GM18951 (cell line): ENCODE measurements at regions not wholly inside any gene's neighbourhood (a gene's known extent, or its start where the extent isn't known, plus 50 kb on each side); places are given as distances from the start of the nearest gene placed in this dataset.
"Not testable (repeated sequence)": the region's sequence is repeated elsewhere in the genome, so short reads cannot be mapped to it uniquely, and the experiment has no call there.

ENCODE experiments used
- POLR2A ChIP-seq: IDR thresholded peaks from 4 replicates; pipeline ENCODE4 v1.6.1; 2011; ENCODE audit warnings: mild to moderate bottlenecking; ENCODE audit not compliant: insufficient read length, insufficient read depth; ENCODE audit errors: extremely low read depth
- in situ Hi-C: fragments of 300-500 bp; cut with MboI; formaldehyde crosslinking; loops from one replicate; pipeline ENCODE4 v1.12.0; 2022; ENCODE audit warnings: low sequenced_read_pairs, mixed read lengths, inconsistent platforms; ENCODE audit not compliant: unreplicated experiment

DNA sequence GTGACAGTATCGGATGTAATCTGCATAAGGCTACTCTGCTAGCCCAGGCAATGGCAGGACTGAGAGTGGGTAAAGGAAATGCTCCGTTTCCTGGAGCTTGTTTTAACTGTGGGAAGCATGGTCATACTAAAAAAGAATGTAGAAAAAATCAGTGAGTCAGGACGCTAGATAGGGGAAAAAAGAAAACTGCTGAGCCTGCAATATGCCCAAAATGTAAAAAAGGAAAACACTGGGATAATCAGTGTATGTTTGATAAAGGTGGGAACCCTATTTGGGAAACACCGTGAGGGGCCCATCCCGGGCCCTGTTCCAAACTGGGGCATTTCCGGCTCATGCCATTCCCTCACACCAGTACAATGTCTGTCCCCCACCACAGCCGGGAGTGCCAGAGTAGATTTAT is 775.8 kb downstream of the ZPLD1 start:
- TF ChIP-seq POLR2A: no peak
- in situ Hi-C loops: no loop called here

DNA sequence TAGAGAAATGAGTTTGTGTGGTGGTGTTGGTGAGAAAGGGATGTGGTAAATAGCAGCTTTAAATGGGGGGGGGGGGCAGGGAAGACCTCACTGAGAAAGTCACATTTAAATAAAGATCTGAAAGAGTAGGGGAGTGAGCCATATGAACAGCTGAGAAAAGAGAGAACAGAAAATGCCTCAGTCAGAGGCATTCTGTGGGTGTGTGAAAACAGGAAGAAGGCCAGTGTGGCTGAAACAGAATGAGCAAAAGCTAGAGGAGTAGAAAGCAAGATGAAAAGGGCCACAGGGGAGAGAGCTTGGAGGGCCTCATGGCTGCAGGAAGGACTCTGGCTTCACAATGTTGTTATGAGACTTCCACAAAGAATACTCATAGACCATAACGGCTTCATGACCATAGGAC is 783.3 kb downstream of the ZPLD1 start:
- TF ChIP-seq POLR2A: no peak
- in situ Hi-C loops: no loop called here

DNA sequence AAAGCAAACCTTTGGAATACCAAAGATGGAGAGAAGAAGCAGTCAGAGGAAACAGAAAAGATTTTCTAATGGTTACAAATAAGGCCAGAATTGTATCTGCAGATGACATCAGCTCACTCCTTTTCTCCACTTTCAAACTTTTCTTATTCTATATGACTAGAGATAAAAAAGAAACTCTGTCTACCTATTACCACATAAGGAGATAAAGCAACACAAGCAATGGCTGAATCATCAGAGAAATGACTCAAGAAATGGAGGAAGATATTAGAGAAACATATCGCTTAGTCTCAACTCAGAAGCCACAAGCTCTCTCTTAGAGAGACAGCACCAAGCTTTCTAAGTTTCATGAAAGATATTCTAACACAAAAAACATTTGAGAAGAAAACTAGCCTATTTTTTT is 784.0 kb downstream of the ZPLD1 start:
- TF ChIP-seq POLR2A: no peak
- in situ Hi-C loops: no loop called here

DNA sequence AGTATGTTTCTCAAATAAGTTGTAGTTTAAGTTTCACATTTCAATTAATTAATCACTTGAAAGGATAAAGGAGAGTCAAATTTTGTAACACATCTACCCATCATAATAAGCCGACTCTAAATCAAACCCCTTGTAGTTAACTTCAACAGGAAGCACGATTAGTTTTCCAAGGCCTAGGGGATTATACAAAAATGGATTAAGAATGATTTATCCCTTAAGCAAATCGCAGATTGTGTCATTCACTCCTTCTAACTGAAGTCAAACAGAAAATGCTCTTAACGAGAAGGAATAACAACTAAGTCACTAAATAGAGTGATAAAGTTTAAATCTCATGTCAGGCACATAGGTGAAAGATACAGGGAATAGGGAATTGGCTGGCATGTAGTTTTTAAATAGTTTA is 792.8 kb downstream of the ZPLD1 start:
- in situ Hi-C loops: no loop called here
- TF ChIP-seq POLR2A: no peak

DNA sequence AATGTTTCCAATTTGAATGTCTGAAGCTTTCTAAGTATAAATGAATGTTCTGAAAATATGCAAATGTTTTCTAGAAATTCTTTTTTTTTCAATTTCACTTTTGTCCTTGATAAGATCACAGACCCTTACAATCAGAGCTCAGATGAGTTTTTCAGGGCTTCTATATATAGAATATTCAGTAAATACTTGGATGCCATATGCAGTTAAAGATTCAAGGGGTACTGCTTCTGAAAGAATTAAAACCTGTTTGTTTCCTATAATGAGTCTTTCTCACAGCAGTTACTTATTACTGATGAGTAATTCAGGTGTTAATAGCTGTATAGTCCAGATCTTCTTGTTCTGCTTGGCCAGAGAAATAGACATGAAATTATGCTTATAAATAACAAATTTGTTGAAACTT is 812.6 kb downstream of the ZPLD1 start:
- no peak for TF ChIP-seq POLR2A
- in situ Hi-C loops: no loop called here

DNA sequence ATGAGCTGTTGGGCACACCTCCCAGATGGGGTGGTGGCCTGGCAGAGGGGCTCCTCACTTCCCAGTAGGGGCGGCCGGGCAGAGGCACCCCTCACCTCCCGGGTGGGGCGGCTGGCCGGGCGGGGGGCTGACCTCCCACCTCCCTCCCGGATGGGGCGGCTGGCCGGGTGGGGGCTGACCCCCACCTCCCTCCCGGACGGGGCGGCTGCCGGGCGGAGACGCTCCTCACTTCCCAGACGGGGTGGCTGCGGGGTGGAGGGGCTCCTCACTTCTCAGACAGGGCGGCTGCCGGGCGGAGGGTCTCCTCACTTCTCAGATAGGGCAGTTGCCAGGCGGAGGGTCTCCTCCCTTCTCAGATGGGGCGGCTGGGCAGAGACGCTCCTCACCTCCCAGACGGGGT is 820.0 kb downstream of the ZPLD1 start:
- in situ Hi-C loops: not testable (repeated sequence)

DNA sequence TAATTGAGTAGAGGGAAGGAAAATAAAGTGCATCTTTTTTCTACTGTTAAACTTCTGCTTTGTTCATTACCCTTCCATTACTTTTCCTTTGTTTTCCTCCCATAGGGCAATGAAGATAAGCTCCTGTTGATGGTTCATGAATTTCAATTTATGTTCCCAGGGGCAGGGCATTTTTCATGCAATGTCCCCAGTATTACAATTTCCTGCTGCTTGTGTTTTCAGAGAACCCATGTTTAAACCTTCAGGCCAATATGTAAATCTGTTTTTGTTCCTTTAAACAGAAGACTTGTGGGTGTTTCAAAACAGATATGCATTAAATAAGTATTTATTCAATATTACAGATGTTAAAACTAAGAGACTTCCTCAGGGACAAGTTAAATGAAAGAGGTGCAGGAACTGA is 834.5 kb downstream of the ZPLD1 start:
- no peak for TF ChIP-seq POLR2A
- in situ Hi-C loops: no loop called here

DNA sequence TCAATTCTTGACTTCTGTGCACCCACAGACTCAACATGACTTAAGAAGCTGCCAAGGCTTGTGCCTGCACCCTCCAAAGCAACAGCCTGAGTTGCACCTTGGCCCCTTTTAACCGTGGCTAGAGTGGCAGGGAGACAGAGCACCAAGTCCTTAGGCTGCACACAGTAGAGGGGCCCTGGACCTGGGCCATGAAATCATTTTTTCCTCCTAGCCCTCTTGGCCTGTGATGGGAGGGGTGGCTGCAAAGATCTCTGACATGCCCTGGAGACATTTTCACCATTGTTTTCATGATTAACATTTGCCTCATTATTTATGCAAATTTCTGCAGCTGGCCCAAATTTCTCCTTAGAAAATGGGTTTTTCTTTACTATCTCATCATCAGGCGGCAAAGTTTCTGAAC is 836.8 kb downstream of the ZPLD1 start:
- no peak for TF ChIP-seq POLR2A
- in situ Hi-C loops: no loop called here

DNA sequence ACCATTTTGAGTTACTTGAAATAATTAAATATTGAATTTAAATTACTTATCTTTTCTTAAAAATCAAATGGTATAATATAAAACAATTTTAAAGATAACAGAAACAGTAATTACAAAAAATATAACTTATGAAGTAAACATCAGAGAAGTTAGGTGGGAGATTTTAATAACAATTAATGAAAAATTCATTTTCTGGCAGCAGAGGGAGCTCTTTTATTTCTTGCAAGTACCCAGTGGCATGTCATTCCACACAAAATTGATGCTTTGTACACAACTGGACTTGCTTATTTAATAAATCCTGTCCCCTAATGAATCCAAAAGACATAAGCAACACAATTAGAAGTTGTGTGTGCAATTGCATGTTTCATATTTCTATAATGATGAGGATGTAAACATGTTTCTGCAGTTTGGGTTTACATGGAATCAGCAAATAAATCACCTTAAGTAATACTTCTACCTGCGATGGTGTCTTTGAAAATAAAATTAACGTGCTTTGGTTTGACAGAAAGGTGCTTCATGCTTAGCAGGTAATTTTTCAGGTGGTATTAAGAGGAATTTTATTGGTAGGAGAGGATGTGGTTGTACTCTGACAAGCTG is 861.3 kb downstream of the ZPLD1 start:
- TF ChIP-seq POLR2A: no peak
- in situ Hi-C loops: no loop called here

DNA sequence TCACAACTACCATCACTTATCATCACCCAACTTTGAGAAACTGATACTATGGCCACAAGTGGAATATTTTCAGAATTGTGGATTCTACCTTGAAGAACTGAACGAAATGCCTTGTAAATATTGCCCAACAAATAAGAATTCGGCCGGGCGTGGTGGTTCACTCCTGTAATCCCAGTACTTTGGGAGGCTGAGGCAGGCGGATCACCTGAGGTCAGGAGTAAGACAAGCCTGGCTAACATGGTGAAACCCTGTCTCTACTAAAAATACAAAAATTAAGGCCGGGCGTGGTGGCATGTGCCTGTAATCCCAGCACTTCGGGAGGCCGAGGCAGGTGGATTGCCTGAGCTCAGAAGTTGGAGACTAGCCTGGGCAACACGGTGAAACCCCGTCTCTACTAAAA is 862.7 kb downstream of the ZPLD1 start:
- in situ Hi-C loops: not testable (repeated sequence)

DNA sequence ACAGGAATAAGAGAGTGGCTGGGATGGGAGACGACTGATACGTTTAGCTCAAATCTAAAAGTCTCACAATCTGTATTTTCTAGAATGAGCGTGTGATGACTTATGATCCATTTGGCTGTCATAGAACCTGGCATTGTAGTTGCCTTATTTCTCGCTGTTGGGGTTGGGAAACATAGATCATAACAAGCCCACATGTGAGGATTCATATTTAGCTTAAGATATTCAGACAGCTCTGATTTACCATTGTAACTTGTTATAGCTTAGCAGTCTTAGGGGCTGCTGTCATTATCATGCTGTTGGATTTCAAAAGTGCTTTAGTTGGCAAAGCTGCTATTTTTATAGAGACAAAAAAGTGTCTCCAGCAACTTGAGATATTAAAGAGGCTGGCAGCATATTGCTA is 871.3 kb downstream of the ZPLD1 start:
- in situ Hi-C loops: no loop called here
- no peak for TF ChIP-seq POLR2A

DNA sequence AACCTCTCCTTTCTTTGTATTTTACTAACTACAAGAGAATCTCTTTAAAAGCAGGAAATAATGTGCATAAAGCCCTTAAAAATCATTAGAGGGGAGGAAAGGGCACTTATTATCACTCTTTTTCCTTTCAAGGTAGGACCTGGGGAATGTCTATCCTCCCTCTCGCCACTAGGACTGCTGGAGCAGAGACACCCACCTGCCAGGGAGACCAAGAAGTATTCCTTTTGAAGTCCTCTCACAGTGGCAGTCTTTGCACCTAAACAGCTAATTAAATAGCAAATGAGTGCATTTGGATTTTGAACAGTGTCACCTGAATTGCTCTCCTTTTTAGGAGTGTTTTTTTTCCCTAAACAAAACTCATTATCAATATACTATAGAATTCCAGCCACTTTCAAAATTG is 874.1 kb downstream of the ZPLD1 start:
- no peak for TF ChIP-seq POLR2A
- in situ Hi-C loops: no loop called here

DNA sequence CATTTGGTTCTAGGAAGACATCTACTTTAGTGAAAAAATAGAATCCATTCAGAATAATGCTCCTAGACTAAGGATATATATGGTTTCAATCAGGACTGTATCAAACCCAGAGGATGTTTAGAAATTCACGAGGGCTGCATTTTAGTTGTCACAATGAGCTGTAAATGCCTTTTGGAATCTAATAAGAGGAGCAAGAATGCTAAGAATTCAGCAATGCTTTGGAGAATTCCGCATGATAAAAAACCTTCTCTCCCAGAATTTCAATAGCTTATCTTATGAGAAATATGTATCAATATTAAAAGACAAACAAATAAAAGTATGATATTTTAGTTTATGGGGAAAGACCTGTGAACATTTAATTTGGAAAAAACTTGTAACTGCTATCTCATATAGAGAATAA is 885.1 kb downstream of the ZPLD1 start:
- in situ Hi-C loops: no loop called here
- TF ChIP-seq POLR2A: no peak

DNA sequence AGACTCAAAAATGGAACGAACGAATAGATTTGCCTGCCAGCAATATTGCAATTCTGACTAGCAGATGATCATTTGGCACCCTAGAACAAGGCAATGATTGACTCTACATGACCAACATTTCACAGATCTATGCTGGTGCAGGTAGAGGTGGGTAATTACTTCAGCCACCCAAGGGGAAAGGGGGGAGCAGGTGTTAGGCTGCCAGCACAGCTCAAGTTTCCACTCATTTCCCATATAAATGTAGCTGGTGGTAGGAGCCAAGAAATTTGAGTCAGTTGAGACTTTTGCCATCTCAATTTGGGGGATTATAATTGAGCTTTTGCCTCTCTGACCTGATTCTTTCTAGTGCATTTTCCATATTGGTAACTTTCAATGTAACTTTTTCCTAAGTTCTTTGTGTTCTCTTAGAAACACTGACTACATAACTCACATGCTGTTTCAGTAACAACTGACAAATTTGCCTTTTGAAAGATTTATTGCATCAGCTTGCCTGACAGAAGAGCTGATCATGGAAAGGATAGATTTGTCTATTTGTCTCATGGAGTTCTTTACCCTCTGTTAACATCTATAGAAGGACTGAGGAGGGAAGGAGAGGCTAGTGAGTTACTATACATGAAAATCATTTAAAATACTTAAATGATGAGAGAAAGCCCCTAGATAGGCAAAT is 902.5 kb downstream of the ZPLD1 start:
- no peak for TF ChIP-seq POLR2A
- in situ Hi-C loops: no loop called here

DNA sequence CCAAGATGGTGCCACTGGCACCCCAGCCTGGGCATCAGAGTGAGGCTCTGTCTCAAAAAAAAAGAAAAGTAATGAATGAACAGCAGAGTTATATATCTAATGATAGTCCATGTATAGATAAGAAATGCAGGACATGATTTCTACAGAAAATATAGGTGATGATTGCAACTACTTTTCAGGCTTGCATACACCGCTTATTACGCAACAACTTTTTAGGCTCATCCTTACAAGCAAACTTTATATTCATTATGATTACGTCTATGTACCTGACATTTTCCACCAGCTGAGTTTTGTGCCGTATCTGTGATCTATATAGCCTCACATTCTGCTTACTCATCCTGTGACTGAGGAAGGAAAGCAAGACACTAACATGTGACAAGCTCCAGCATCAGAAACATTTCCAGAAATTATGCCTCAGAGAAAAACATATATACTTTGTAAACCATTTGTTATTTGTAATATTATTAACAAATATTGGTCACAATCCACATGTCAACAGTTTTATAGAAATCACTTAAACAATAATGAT is 906.3 kb downstream of the ZPLD1 start:
- TF ChIP-seq POLR2A: no peak
- in situ Hi-C loops: no loop called here

DNA sequence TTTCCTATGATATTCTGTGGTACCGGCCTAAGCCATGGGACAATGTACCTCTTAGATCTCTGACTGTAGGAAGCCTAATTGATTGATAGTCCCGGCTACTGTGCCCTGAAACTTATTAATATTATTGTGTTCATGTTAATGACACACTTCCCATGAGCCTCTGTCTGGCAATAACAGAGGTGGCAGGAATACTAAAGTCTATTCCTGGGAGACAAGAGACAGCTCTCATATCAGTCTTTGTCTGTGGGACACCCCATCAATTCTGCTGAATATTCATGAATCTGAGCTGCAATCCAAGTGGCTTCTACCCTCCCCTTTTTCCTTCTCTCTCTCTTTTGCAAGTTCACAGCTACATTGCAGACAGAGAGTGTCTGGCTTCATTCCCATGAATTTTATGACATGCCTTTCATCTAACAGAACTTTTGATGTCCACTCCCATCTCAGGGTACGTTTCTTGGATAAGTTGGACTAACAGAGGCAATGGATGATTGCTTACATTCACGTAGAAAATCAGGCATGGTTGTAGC is 907.5 kb downstream of the ZPLD1 start:
- TF ChIP-seq POLR2A: no peak
- in situ Hi-C loops: no loop called here
